NCI-H82 treated with DMSO at 0.1 percent for 48 hours (cell line): ENCODE measurements at regions not wholly inside any gene's neighbourhood (a gene's known extent, or its start where the extent isn't known, plus 50 kb on each side); places are given as distances from the start of the nearest gene placed in this dataset.

Experiments
- DNase-seq: peaks from one replicate; lab custom pipeline; 2025; ENCODE audit not compliant: unreplicated experiment; lab: John Stamatoyannopoulos, UW

DNA sequence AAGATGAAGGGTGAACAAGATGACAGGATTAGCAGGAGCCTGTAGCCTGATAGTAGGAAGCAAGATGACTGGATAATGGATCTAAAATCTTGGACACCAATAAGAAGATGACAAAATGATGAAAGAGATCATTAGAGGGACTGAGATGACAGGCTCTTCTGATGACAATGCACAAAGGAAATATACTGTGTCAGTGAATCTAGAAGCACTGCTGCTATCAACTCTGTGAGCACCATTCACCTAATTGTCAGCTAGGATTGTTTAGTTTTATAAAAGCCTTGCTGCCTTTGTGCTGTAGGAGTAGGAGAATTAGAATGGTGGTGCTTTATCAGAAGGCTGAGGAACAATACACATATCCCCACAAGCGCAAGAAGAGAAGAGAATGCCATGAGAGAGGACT, 1127.8 kb downstream of the DTWD2 start:
- DNase-seq: no peak

DNA sequence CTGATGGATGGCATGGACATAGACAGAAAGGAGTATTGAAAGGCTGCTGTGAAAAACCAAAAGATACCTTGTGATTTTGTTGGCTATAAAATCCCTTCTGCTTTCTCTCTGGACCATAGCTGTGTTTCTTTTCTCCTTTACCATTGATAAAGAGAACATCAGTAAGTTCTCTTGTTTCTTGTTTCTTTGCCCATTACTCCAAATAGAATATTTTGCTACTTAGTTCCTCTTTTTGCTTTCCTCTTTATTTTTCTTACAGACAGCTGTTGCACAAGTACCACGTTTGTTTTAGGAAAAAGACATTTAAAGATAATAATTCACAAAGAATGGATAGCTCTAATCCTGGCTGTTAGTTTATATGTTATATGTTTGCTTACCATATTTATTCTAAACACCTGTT, 1129.2 kb downstream of the DTWD2 start:
- no peak for DNase-seq

DNA sequence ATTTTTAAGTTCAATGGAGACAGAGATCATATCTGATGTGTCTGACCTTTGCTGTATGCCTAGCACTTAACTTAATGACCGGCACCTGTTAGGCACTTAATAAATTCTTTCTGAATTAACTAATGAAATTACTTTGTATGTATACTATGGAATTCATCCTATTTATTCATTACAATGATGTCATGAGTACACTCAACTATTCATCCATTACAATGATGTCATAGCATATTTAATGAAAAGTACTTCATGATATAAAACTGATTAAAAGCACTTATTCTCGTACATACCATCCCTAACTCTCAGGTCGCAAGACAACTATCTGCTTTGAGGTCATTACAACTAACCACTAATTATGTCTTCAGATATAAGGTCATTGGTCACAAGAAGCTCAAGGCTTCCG, 1131.6 kb downstream of the DTWD2 start:
- no peak for DNase-seq

DNA sequence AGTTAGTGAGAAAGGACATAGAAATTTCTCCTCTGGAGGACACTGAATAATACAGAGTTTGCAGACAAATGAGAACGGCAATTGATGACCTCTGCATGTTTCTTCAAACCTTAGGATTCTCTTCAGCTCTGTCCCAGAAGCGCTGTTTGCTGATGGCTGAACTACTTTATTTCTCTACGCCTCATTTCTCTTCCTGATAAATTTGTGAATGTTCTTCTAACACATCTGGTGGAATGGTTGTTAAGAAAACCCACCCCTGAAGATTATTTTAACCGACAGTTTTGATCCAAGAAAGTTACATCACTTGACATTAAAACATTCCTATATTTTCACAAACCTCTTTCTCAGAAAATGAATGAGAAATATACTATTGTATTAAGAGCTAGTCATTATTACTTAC, 1150.6 kb downstream of the DTWD2 start:
- no peak for DNase-seq

DNA sequence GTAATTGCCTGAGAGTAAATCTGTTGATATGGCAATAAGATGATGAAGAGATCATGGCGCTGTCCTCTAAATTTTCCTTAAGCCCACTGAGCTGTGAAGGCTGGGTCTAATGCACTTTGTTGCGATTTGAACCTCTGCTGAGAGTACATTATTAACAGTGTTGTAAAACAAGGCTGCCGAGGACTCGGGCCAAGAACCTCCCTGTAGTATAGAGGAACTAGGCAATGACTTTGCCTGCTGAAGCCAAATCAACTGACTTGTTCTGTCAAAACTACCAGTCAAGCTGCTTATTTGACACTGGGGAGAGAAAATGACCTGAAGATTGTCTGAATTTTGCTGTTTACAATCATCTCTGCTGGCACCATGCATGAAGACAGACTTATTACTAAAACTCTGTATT, 1154.7 kb downstream of the DTWD2 start:
- no peak for DNase-seq

DNA sequence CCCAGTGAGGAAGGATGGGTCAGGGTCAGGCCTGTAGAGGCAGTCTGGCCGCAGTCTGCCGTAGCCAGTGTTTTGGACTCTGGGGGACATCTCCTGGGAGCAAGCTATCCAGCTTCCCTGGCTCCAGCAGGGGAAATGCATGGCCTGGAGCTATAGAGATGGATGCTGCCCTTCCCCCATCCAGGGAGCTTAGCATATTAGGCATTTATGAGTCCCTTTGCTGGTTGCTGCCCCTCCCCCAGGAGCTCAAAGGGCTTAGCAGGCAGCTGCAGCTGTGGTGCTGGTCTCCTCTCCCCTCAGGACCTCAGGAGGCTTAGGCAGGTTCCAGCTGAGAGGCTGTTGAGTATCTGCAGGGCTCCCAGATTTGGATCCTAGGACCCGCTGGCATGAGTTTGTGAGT, 1158.7 kb downstream of the DTWD2 start:
- peak; percentile 21 for DNase-seq

DNA sequence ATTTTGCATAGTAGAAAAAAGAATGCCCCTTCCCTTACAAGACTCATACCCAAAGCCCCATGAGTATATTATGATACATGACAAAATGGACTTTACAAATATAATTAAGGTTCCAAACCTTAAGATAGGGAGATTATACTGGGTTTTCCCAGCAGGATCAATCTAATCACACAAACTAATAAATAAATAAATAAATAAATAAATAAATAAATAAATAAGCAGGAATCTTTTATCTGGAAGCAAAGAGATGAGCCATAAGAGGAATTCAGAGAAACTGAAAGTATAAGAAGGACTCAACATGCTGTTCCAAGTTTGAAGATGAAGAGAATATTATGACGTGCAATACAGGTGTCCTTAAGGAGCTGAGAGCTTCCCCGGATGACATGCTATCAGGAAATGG, 1174.5 kb downstream of the DTWD2 start:
- DNase-seq: no peak

DNA sequence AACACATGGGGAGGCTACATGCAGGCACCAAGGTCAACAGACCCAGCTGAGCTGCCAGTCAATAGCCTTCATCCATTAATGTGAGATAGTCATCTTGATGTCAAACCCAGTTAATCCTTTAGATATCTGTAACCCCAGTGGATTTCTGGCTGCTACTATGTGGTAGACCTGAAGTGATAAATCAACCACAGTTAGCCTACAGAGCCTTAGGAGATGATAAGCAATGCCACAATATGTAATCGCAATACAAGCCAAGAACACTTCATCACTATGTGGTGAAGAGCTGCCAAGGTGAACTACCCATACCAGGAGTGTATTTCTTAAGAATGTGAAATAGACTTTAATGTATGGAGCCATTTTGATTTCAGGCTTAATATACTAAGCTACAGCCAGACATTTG, 1175.5 kb downstream of the DTWD2 start:
- DNase-seq: no peak

DNA sequence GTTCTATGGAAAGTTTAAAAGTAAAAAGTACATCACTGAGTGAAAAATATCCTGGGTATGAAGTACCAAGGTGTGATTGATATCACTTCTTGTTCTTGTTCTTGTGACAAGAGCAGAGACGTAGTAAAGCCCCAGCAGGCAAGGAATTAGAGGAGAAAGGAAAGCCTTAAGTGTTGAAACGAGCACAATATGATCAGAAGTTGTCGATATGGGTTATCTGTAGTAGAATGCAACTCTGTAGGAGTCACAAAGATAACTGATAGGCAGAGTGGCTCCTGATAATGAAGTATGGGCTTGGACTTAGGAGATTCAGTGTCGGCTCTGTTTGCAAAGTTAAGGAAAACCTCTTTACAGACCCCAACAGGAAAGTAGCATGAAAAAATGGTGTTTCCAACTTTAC, 1179.1 kb downstream of the DTWD2 start:
- no peak for DNase-seq

DNA sequence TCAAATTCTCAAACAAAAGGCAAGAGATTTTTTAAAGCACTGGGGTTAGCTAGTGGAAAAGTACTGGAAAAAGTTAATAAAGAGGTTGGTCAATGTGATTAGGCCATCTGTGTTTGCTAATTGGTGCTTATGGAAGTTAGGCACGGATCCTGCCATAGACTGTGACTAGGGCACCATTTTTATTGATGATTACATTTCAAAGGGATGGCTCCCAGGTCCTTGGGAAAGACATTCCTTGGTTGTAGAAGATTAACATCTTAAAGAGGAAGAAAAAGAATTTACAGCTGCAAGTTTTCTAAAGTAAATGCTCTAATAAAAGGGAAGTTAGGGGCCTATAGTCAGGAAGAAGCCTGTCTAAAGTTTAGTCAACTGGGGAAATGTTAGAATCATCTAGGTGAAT, 1183.3 kb downstream of the DTWD2 start:
- no peak for DNase-seq

DNA sequence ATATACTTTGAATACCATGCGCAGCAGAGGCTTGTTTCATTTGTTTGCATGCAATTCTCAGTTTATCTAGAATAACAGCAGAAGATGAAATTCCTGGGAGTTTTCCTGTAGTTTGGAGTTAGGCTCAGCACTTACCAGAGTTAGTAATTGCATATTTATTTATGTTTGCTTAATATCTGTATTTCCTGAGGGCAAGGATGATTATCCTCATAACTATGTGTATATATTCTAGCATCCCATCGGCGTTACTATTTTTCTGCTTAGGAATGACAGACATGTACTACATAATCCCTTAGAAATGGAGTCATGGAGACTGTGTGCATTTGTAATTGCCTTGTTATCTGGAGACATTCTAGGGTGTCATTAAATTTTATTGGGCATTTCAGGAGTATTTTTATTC, 1184.8 kb downstream of the DTWD2 start:
- DNase-seq: no peak

DNA sequence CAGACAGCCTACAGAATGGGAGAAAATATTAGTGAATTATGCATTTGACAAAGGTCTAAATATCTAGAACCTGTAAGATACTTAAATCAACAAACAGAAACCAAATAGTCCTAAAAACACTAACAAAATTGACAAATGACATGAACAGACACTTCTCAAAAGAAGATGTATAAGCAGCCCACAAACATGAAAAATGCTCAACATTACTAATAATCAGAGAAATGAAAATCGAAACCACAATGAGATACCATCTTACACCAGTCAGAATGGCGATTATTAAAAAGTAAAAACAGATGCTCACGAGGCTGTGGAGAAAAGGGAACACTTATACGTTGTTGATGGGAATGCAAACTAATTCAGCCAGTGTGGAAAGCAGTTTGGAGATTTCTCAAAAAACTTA, 1186.8 kb downstream of the DTWD2 start:
- no peak for DNase-seq

DNA sequence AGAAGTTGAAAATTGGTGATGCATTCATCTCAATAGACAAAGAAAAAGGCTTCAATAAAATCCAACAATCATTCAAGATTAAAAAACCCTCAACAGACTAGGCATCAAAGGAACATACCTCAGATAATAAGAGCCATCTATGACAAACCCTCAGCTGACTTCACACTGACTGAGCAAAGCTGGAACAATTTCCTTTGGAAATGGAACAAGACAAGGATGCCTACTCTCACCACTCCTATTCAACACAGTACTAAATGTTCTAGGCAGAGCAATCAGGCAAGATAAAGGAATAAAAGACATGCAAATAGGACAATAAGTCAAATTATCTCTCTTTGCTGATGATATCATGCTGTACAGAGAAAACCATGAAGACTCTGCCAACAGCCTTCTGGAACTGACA, 1188.1 kb downstream of the DTWD2 start:
- no peak for DNase-seq

DNA sequence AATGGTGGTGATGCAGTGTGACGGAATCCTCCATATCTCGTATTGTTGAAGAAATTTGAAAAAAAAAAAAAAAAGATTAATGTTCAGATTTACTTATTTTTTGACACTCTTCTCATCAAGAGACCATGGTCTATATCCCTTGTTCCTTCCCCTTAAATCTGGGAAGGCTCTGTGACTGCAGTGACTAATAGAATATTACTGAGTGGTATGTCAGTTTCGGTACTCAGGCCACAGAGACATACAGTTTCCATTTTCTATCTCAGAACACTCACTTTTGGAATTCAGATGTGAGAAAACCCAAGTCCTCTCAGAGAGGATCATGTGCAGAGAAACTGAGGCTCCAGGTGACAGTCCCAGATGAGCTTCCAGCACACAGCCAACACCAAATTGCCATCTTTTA, 1193.5 kb downstream of the DTWD2 start:
- DNase-seq: no peak

DNA sequence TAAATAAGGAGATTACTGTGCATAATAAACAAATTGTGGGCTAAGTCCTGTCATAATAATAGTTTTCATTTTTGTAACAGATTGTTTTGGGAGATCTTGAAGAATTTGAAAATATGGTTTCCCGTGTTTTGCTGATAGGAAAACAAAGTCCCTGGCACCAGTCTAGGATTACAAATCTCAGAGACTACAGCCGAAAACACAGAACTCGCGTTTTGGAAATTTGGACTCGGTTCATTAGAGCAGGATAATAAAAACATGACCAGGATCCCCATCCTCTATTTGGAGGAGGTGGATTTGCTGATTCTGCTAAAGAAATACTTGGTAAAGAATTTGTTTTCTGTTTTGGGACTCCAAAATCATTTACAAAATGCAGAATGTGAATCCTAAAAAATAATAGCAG, 1194.4 kb downstream of the DTWD2 start:
- no peak for DNase-seq

DNA sequence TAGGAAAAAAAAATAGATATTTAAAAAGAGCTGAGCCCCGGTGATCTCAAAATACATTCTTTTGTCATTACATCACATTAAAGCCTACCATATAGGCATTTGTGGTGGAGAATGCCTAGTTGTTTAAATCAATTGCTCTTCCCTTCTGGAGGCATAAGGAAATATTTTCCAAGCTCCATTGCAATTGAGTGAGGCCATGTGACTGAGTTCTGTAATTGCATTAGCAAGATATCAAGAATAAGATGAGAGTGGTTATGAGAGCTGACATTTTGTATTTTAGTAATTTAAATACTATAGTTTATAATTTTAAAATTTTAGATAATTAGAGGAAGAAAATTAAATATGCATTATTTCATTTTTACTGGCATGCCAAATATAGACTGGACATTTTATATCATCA, 1195.9 kb downstream of the DTWD2 start:
- no peak for DNase-seq

DNA sequence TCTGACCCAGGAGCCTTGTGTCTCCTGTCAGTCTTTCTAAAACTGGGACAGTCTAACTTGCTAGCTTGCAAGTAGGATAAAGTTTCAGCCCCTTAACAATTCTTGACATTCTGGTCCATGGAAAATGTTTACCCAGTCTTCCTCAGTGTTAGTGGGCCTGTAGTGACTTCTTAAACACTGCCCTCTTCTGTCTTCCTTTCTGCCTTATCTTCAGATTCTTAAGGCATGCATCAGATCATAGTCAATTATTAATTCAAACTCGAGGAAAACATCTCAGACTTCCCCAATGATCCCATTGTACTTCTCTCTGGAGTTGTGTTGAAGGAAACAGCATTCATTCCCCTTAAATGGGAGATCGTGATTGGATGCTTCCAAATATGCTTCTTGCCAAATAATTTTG, 1199.8 kb downstream of the DTWD2 start:
- no peak for DNase-seq

DNA sequence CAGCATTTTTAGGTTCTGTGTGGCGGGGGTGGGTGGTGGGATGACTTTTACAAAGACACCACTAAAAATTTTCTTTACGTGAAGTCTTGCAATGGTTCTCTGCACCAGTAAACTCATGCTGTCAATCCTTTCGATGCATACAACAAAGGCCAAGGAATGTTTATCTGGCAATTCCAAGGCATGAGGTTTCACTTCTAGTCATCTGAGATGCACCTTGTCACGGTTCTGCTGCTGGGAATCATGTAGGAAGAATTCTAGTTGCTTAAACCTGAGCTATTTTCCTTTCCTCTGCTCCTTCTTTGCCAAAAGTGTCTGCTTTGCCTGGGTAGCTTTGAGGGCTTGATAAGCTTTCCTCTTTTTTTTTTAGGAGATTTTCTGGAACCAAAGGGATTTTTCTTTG, 1204.5 kb upstream of the SEMA6A start:
- DNase-seq: no peak

DNA sequence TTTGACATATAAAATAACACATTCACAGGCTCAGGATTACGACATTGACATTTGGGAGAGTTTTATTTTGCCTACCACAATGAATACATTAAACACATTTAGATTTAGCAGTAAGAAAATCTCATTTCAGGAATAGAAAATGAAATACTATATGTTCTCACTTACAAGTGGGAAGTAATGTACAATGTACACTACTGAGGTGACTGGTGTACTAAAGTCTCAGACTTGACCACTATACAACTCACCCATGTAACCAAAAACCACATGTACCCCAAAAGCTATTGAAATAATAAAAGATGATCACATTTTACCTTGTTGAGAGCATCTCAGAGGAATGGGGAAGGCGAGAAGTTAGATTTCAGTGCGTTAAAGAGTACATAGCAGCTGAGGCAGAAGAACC, 1202.4 kb upstream of the SEMA6A start:
- DNase-seq: no peak

DNA sequence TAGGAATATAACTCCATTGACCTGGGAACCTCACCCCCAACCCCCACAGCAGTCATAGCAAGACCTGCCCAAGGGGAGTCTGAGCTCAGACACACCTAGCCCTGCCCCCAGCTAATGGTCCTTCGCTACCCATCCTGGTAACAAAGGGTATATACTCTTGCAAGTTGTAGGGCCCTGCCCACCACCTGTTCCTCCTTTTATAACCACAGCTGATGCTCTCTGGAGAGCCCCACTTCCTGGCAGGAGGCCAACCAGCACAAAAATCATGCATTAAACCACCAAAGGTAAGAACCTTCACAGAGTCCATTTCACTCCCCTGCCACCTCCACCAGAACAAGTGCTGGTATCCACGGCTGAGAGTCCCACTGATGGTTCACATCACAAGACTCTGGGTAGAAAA, 1195.3 kb upstream of the SEMA6A start:
- no peak for DNase-seq

DNA sequence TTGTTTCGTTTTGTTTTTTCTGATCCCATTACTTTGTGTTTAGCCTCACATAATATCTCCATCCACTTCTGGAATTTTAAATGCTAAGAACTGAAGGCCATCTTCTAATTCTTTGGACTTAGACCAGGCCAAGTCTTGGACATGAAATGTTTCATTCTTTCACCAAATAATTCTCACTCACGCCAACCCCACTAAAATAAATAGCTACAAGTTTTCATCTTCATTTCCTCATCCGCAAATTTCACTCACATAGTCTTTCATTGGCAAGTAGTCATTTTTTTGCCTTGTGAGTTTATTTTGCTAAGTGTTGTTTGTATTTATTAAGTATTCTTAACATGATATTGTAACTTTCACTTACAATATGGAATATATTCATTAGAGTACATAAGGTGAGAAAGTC, 1188.6 kb upstream of the SEMA6A start:
- no peak for DNase-seq

DNA sequence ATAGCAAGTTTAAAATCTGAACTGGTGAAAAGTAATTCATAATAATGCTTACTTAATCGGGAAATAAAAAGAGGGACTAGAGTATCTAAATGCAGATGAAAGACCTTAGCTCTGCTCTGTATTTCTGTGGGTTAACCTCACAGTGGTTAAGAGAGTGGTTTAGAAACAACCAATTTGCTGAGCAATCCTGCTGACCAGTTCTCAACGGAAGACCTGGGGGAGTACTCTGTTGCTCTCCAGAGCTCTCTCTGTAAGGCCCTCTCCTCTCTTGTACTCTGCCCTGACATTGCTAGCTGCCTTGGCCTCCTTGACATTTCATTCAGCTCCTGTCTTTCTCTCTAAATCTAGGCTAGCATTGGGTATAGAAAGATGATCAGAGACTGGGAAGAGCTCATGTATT, 1186.6 kb upstream of the SEMA6A start:
- DNase-seq: no peak

DNA sequence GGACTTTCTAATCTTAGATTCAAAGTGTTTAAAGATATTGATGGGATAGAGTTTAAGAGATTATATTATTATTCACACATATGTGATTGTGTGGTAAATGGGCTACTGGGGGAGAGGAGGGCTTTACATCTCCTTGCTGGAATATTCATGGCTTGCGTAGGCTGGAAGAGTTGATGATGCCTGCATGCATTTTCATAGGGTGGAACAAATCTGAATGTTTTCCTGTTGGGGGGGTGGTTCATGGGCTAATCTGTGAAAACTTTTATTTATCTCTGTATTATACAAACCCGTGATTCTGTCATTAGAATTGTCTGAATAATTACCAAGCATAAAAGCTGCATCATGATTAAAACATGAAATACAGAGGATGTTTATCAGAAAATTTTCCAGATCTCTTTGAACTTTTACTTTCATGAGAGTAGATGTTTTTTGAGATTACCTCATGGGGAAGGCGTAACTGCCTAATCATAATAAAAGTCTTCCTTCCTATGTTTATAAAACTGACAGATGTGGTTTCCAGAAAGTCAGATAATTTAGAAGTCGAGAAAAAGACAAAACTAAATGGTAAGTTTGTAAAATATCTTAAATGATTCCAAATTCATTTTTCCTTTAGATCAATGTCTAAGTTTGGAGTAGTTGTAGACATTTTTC, 1185.4 kb upstream of the SEMA6A start:
- DNase-seq: no peak

DNA sequence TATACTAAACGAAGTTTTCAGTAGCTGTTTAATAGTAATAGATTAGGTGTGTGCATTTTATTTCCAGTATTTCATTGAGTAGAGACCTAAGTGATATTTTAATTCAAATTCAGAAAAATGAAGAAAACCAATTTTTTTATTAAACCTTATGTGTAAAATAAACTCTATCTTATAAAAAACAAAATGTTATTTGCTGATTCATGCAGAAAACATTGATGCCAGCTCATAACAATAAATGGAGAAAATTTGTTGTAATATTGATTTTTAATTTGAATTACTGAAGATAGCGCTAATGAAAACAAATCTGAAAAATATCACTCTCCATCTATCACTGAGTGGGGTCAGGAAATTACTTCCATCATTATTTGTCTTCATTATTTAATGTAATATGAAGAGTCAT, 1177.8 kb upstream of the SEMA6A start:
- DNase-seq: no peak
